Transverse colon (tissue), 4 donors: ENCODE measurements at regions not wholly inside any gene's neighbourhood (a gene's known extent, or its start where the extent isn't known, plus 50 kb on each side); places are given as distances from the start of the nearest gene placed in this dataset.

Source experiments
- DNase-seq: peaks from one replicate; pipeline ENCODE4 v3.0.0-alpha.2; 2019
- H3K27ac ChIP-seq, 4 donors: fragments of 200-600 bp; sonication (generic); 2 replicates each; pipeline ENCODE4 v1.5.1; 2016 to 2018; ENCODE audit warnings: inconsistent platforms in 4 of 4
- H3K27me3 ChIP-seq: fragments of 200-600 bp; sonication (generic); 2 replicates; pipeline ENCODE4 v1.5.1; 2017; ENCODE audit warnings: inconsistent platforms
- H3K36me3 ChIP-seq, 4 donors: fragments of 200-600 bp; sonication (generic); 2 replicates each; pipeline ENCODE4 v1.5.1; 2017 to 2019; ENCODE audit warnings: inconsistent platforms in 4 of 4
- H3K4me1 ChIP-seq, 4 donors: fragments of 200-600 bp; sonication (generic); 2 replicates each; pipeline ENCODE4 v1.5.1; 2017 to 2020; ENCODE audit warnings: inconsistent platforms in 4 of 4
- H3K4me3 ChIP-seq, 4 donors: fragments of 200-600 bp; sonication (generic); 1 replicate in 1 of 4; 2 replicates in 3 of 4; pipeline versions ENCODE4 v1.5.1 to v1.6.1; 2017 to 2019; ENCODE audit warnings: inconsistent platforms in 4 of 4
- H3K9me3 ChIP-seq, 2 donors: fragments of 200-600 bp; sonication (generic); 2 replicates each; pipeline ENCODE4 v1.5.1; 2017 to 2019; ENCODE audit warnings: inconsistent platforms in 2 of 2
- CTCF ChIP-seq, 5 experiments: fragments of 200-600 bp in 3 of 5; fragments of 450-650 bp in 2 of 5; sonication (generic) in 3 of 5; IDR thresholded peaks; 1 replicate in 2 of 5; 2 replicates in 3 of 5; pipeline ENCODE4 v1.5.1; 2016 to 2017; ENCODE audit warnings: antibody characterized with exemption in 5 of 5, inconsistent platforms in 3 of 5, mild to moderate bottlenecking in 2 of 5, moderate library complexity in 1 of 5
- EP300 ChIP-seq: sonication (generic); formaldehyde crosslinking; IDR thresholded peaks from one replicate; pipeline ENCODE4 v1.6.1; 2017; ENCODE audit warnings: antibody characterized with exemption, low read depth
- POLR2A ChIP-seq: fragments of 450-650 bp; IDR thresholded peaks from one replicate; pipeline ENCODE4 v1.6.1; 2016; ENCODE audit warnings: antibody characterized with exemption, mild to moderate bottlenecking, moderate library complexity
- POLR2AphosphoS5 ChIP-seq, 3 donors: sonication (generic); formaldehyde crosslinking; IDR thresholded peaks; one replicate each; pipeline ENCODE4 v1.6.1; 2016; ENCODE audit warnings: antibody characterized with exemption in 3 of 3
- WGBS, 2 donors: methylation state at CpG; one replicate each; pipeline ENCODE4 v1.1.5; 2018; ENCODE audit warnings: low coverage in 1 of 2; 5-methylcytosine and 5-hydroxymethylcytosine counted together
- in situ Hi-C, 4 donors: fragments of 200-750 bp; cut with MboI; loops; one replicate each; pipeline versions ENCODE4 v1.15.0 to v1.15.1; 2017; ENCODE audit warnings: low sequenced_read_pairs in 3 of 4, low pct_ligation_motif_present in 1 of 4, low pct_unique_long_range_greater_than_20kb in 1 of 4
- intact Hi-C: fragments of 100-400 bp; cut with DNase I; formaldehyde crosslinking; loops from one replicate; pipeline ENCODE4 v1.15.1; 2023; ENCODE audit warnings: low total_unique reads

- no peaks in the 10 kb centered on the region for H3K4me1 ChIP-seq
- no peak overlapping the region for H3K4me3 ChIP-seq
- in situ Hi-C loops = no loop called here
- WGBS, 2 donors = 0 to 30% methylated on average over 1 to 37 of the region's 37 CpGs
- H3K9me3 ChIP-seq = no peaks in the 10 kb centered on the region
- no peak for DNase-seq
- H3K27me3 ChIP-seq = peaks cover 44% of the 10 kb centered on the region
- no peaks in the 10 kb centered on the region for H3K36me3 ChIP-seq
- H3K27ac ChIP-seq = no peak overlapping the region
- TF ChIP-seq EP300 = no peak
- TF ChIP-seq CTCF (IDR thresholded peaks at IDR 0.05) = no peak
- TF ChIP-seq POLR2AphosphoS5 (IDR thresholded peaks at IDR 0.05) = no peak
- no peak for TF ChIP-seq POLR2A
- intact Hi-C loops = no loop called here
Observed at GRCh38 chr1:29478151-29478791, 241.9 kb downstream of the PTPRU start.

GRCh38 chr1:29475326-29475725 lies 239.0 kb downstream of the PTPRU start:
- no peak for TF ChIP-seq POLR2A
- no peak for TF ChIP-seq CTCF (IDR thresholded peaks at IDR 0.05)
- no peak for TF ChIP-seq EP300
- no peak for TF ChIP-seq POLR2AphosphoS5 (IDR thresholded peaks at IDR 0.05)
- Histone ChIP-seq H3K9me3 (no peaks in the 10 kb centered on the region), H3K27me3 (peaks cover 45% of the 10 kb centered on the region), H3K36me3 (no peaks in the 10 kb centered on the region), H3K4me1 (no peaks in the 10 kb centered on the region), H3K4me3 (no peak overlapping the region), H3K27ac (no peak overlapping the region)
- WGBS, 2 donors = 73% methylated on average over 7 of the region's 7 CpGs; no CpG with 5 or more reads in 1 of the 2 donors
- intact Hi-C loops = no loop called here
- no peak for DNase-seq
- in situ Hi-C loops = no loop called here

- no peak overlapping the region for H3K27ac ChIP-seq
Observed at GRCh38 chr1:29474274-29475244, 238.2 kb downstream of the PTPRU start.

More at GRCh38 chr1:29474274-29475244, 238.2 kb downstream of the PTPRU start:
- intact Hi-C loops = no loop called here
- Histone ChIP-seq H3K36me3 (no peaks in the 10 kb centered on the region), H3K4me3 (no peak overlapping the region), H3K27me3 (peaks cover 39% of the 10 kb centered on the region), H3K4me1 (no peaks in the 10 kb centered on the region), H3K9me3 (no peaks in the 10 kb centered on the region)
- TF ChIP-seq EP300 (no peak), POLR2AphosphoS5 (IDR thresholded peaks at IDR 0.05) (no peak), POLR2A (no peak), CTCF (IDR thresholded peaks at IDR 0.05) (no peak)
- WGBS, 2 donors = 60 to 71% methylated on average over 1 to 9 of the region's 9 CpGs
- in situ Hi-C loops = no loop called here
- no peak for DNase-seq
